ENCODE measurements at regions not wholly inside any gene's neighbourhood (a gene's known extent, or its start where the extent isn't known, plus 50 kb on each side); places are given as distances from the start of the nearest gene placed in this dataset.

- TF ChIP-seq POLR2AphosphoS5 (IDR thresholded peaks at IDR 0.05; ENCODE audit: borderline replicate concordance, low read depth, low read length) (no peak), FOXP2 (optimal IDR thresholded peaks at IDR 0.05; ENCODE audit: control extremely low read depth, extremely low read length, insufficient read depth) (no peak)
These were observed 103.4 kb upstream of the RMST start for GRCh38 chr12:97359021-97359690.

Data from SK-N-MC (cell line).